ENCODE measurements at regions not wholly inside any gene's neighbourhood (a gene's known extent, or its start where the extent isn't known, plus 50 kb on each side); places are given as distances from the start of the nearest gene placed in this dataset.
"Not testable (repeated sequence)": the region's sequence is repeated elsewhere in the genome, so short reads cannot be mapped to it uniquely, and the experiment has no call there.

GRCh38 chr4:181835348-181835747 is 407.9 kb upstream of the TENM3 start:
- H3K14ac ChIP-seq (ENCODE audit: low read length) = no peak overlapping the region
- no peaks in the 10 kb centered on the region for H3K36me3 ChIP-seq (ENCODE audit: control insufficient read depth in 1 of 2, insufficient read depth in 2 of 2, low read length in 2 of 2)
- no peaks in the 10 kb centered on the region for H3K9me3 ChIP-seq (ENCODE audit: insufficient read depth, low read depth, low read length)
- H3K9ac ChIP-seq (ENCODE audit: low read length) = no peak overlapping the region
- no peak for DNase-seq
- H3K18ac ChIP-seq (ENCODE audit: low read length) = no peak overlapping the region
- no peak overlapping the region for H2AK5ac ChIP-seq (ENCODE audit: low read length)
- H3K79me1 ChIP-seq (ENCODE audit: low read length) = no peaks in the 10 kb centered on the region
- H3K27me3 ChIP-seq (ENCODE audit: insufficient read depth, low read length) = no peaks in the 10 kb centered on the region
- H3K4me3 ChIP-seq (ENCODE audit: low read depth, low read length) = no peak overlapping the region
- no peak overlapping the region for H4K12ac ChIP-seq (ENCODE audit: low read depth, low read length)
- WGBS (ENCODE audit: extremely low coverage, insufficient coverage, insufficient read length) = no CpG with 5 or more reads among the region's 5 CpGs
- H3K23ac ChIP-seq (ENCODE audit: low read length) = no peak overlapping the region
- no peak overlapping the region for H4K91ac ChIP-seq (ENCODE audit: low read depth, low read length)
- H3K4me2 ChIP-seq (ENCODE audit: low read length) = no peak overlapping the region
- no peak overlapping the region for H2BK12ac ChIP-seq (ENCODE audit: low read length)
- no peak overlapping the region for H2BK120ac ChIP-seq (ENCODE audit: insufficient read depth, low read length, poor library complexity)
- H2AFZ ChIP-seq (ENCODE audit: insufficient read depth, low read length, poor library complexity) = no peak overlapping the region
- no peaks in the 10 kb centered on the region for H3K79me2 ChIP-seq (ENCODE audit: control insufficient read depth, insufficient read depth, low read length, poor library complexity)
- H3K27ac ChIP-seq (ENCODE audit: low read depth, low read length) = no peak overlapping the region
- H4K8ac ChIP-seq (ENCODE audit: low read depth, low read length) = no peak overlapping the region
- H3K4me1 ChIP-seq (ENCODE audit: control insufficient read depth in 1 of 2, insufficient read depth in 2 of 2, low read length in 2 of 2) = no peaks in the 10 kb centered on the region
- no peak overlapping the region for H2BK5ac ChIP-seq (ENCODE audit: low read depth, low read length, poor library complexity)
- no peak overlapping the region for H3K4ac ChIP-seq (ENCODE audit: low read depth, low read length)

- WGBS (ENCODE audit: extremely low coverage, insufficient coverage, insufficient read length) = no CpG with 5 or more reads among the region's 3 CpGs
- Histone ChIP-seq H3K4me2 (ENCODE audit: low read length) (no peak overlapping the region), H3K4ac (ENCODE audit: low read depth, low read length) (no peak overlapping the region), H3K79me1 (ENCODE audit: low read length) (no peaks in the 10 kb centered on the region), H2BK120ac (ENCODE audit: insufficient read depth, low read length, poor library complexity) (no peak overlapping the region), H3K9ac (ENCODE audit: low read length) (no peak overlapping the region), H3K4me3 (ENCODE audit: low read depth, low read length) (no peak overlapping the region), H3K23ac (ENCODE audit: low read length) (no peak overlapping the region), H3K18ac (ENCODE audit: low read length) (no peak overlapping the region), H3K27me3 (ENCODE audit: insufficient read depth, low read length) (no peaks in the 10 kb centered on the region), H3K4me1 (ENCODE audit: control insufficient read depth in 1 of 2, insufficient read depth in 2 of 2, low read length in 2 of 2) (no peaks in the 10 kb centered on the region), H2AFZ (ENCODE audit: insufficient read depth, low read length, poor library complexity) (no peak overlapping the region), H2BK5ac (ENCODE audit: low read depth, low read length, poor library complexity) (no peak overlapping the region), H3K36me3 (ENCODE audit: control insufficient read depth in 1 of 2, insufficient read depth in 2 of 2, low read length in 2 of 2) (no peaks in the 10 kb centered on the region), H2AK5ac (ENCODE audit: low read length) (no peak overlapping the region), H3K79me2 (ENCODE audit: control insufficient read depth, insufficient read depth, low read length, poor library complexity) (no peaks in the 10 kb centered on the region), H3K9me3 (ENCODE audit: insufficient read depth, low read depth, low read length) (no peaks in the 10 kb centered on the region), H4K91ac (ENCODE audit: low read depth, low read length) (no peak overlapping the region), H4K12ac (ENCODE audit: low read depth, low read length) (no peak overlapping the region), H3K27ac (ENCODE audit: low read depth, low read length) (no peak overlapping the region), H2BK12ac (ENCODE audit: low read length) (no peak overlapping the region), H3K14ac (ENCODE audit: low read length) (no peak overlapping the region), H4K8ac (ENCODE audit: low read depth, low read length) (no peak overlapping the region)
- no peak for DNase-seq
Observed at GRCh38 chr4:181838253-181838652, 404.9 kb upstream of the TENM3 start.

- H3K4me3 ChIP-seq (ENCODE audit: low read depth, low read length); H3K9ac ChIP-seq (ENCODE audit: low read length); H3K9me3 ChIP-seq (ENCODE audit: insufficient read depth, low read depth, low read length); H2BK120ac ChIP-seq (ENCODE audit: insufficient read depth, low read length, poor library complexity); H4K8ac ChIP-seq (ENCODE audit: low read depth, low read length); H3K79me2 ChIP-seq (ENCODE audit: control insufficient read depth, insufficient read depth, low read length, poor library complexity); H3K27ac ChIP-seq (ENCODE audit: low read depth, low read length); H3K14ac ChIP-seq (ENCODE audit: low read length); H4K12ac ChIP-seq (ENCODE audit: low read depth, low read length); H2BK5ac ChIP-seq (ENCODE audit: low read depth, low read length, poor library complexity); H2AK5ac ChIP-seq (ENCODE audit: low read length); H4K91ac ChIP-seq (ENCODE audit: low read depth, low read length); H3K36me3 ChIP-seq (ENCODE audit: control insufficient read depth in 1 of 2, insufficient read depth in 2 of 2, low read length in 2 of 2); H3K23ac ChIP-seq (ENCODE audit: low read length); H2AFZ ChIP-seq (ENCODE audit: insufficient read depth, low read length, poor library complexity); H3K4me1 ChIP-seq (ENCODE audit: control insufficient read depth in 1 of 2, insufficient read depth in 2 of 2, low read length in 2 of 2); H3K4me2 ChIP-seq (ENCODE audit: low read length); H3K79me1 ChIP-seq (ENCODE audit: low read length); H3K27me3 ChIP-seq (ENCODE audit: insufficient read depth, low read length); H3K4ac ChIP-seq (ENCODE audit: low read depth, low read length); H3K18ac ChIP-seq (ENCODE audit: low read length); DNase-seq; H2BK12ac ChIP-seq (ENCODE audit: low read length): not testable (repeated sequence)
- no CpG with 5 or more reads among the region's 14 CpGs for WGBS (ENCODE audit: extremely low coverage, insufficient coverage, insufficient read length)
Observed at GRCh38 chr4:181843797-181844196, 399.4 kb upstream of the TENM3 start.

- Histone ChIP-seq H2AK5ac (ENCODE audit: low read length) (no peak overlapping the region), H2BK12ac (ENCODE audit: low read length) (no peak overlapping the region), H3K18ac (ENCODE audit: low read length) (no peak overlapping the region), H4K12ac (ENCODE audit: low read depth, low read length) (no peak overlapping the region), H2BK120ac (ENCODE audit: insufficient read depth, low read length, poor library complexity) (no peak overlapping the region), H3K79me2 (ENCODE audit: control insufficient read depth, insufficient read depth, low read length, poor library complexity) (no peaks in the 10 kb centered on the region), H3K9me3 (ENCODE audit: insufficient read depth, low read depth, low read length) (no peaks in the 10 kb centered on the region), H3K4me2 (ENCODE audit: low read length) (no peak overlapping the region), H4K91ac (ENCODE audit: low read depth, low read length) (no peak overlapping the region), H3K9ac (ENCODE audit: low read length) (no peak overlapping the region), H3K23ac (ENCODE audit: low read length) (no peak overlapping the region), H3K4me1 (ENCODE audit: control insufficient read depth in 1 of 2, insufficient read depth in 2 of 2, low read length in 2 of 2) (no peaks in the 10 kb centered on the region), H3K36me3 (ENCODE audit: control insufficient read depth in 1 of 2, insufficient read depth in 2 of 2, low read length in 2 of 2) (no peaks in the 10 kb centered on the region), H3K79me1 (ENCODE audit: low read length) (no peaks in the 10 kb centered on the region), H3K27me3 (ENCODE audit: insufficient read depth, low read length) (no peaks in the 10 kb centered on the region), H2AFZ (ENCODE audit: insufficient read depth, low read length, poor library complexity) (no peak overlapping the region), H3K4ac (ENCODE audit: low read depth, low read length) (no peak overlapping the region), H3K14ac (ENCODE audit: low read length) (no peak overlapping the region), H2BK5ac (ENCODE audit: low read depth, low read length, poor library complexity) (no peak overlapping the region), H4K8ac (ENCODE audit: low read depth, low read length) (no peak overlapping the region), H3K27ac (ENCODE audit: low read depth, low read length) (no peak overlapping the region), H3K4me3 (ENCODE audit: low read depth, low read length) (no peak overlapping the region)
- DNase-seq = no peak
- no CpG with 5 or more reads among the region's 3 CpGs for WGBS (ENCODE audit: extremely low coverage, insufficient coverage, insufficient read length)
Observed at GRCh38 chr4:181845617-181846016, 397.6 kb upstream of the TENM3 start.
